ENCODE measurements at regions not wholly inside any gene's neighbourhood (a gene's known extent, or its start where the extent isn't known, plus 50 kb on each side); places are given as distances from the start of the nearest gene placed in this dataset.

- DNase-seq, result no peak
These were observed 150.2 kb upstream of the GSE1 start for GRCh38 chr16:85462714-85463611.

DNA sequence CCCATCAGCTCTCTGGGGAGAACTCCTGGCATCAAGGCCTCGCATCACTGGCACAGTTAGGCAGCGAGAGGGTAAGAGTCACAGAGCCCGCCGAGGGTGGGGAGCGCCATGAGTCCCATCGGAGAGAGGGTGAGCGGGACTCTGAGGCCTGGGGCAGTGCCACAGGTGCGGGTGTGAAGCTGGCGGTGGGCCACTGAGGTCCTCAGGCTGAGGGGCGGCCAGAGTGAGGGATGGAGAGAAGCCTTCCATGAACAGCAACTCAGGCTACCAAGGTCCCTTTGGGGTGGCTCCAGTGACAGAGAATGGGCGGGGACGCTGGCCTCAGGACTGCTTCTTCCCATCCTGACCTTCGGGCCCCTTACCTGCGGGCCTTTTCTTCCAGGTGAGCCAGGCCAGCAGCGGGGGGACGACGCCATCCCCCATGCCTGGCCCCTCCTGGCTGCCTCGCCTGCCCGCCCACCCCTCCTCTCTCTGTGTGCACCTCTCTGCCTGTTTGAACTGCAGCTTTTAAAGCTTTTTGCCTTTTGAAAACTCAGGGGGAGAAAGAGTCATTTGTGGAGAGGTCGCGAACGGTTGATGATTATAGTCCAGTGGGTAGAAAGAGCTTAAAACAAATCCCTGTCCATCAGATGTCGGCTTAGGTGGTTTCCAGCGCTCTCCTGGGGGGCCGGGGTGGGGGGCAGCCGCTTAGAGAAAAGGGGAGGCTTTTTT, 149.3 kb upstream of the GSE1 start:
- DNase-seq, result no peak

DNA sequence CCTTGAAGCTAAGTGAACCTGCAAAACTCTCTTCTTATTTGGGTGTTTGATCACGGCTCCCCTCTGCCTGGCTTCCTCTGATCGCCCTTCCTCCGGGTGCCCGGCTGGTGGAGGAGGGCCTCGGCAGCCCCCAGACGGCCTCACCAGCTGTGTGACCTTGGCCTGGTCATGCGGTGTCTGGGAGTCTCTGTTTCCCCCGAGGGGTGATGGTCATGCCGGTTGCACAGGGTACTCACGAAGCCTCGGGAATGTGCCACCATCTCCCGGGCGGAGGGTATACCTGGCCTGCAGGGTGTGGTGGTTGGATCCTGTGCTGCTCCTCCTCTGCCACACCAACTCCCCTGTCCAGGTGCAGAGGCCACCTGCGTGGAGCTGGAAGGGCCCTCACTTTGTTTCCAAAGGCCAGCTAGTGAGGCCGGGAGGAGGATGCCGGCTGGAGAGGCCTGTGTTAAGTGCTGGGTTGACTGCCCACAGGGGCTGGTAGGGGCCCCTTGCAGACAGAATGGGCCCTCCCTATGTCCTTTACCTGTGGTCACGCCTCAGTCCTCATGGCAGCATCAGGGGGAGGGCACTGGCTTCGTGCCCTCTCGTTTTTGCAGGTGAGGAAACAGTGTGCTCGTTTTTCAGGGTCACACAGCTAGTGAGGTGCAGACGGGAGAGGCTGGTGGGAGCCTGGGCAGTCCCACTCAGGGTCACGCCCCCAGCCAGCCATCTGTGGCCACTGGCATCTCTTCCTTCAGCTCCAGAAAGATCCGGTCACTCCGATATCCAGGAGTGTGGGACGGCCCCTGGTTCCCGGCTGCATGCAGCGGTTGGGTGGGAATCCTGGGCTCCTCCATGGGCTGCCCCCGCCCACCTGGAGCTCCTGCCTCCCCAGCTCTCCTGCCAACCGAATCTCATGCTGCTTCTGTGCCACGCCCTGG, 148.5 kb upstream of the GSE1 start:
- DNase-seq, result no peak

DNA sequence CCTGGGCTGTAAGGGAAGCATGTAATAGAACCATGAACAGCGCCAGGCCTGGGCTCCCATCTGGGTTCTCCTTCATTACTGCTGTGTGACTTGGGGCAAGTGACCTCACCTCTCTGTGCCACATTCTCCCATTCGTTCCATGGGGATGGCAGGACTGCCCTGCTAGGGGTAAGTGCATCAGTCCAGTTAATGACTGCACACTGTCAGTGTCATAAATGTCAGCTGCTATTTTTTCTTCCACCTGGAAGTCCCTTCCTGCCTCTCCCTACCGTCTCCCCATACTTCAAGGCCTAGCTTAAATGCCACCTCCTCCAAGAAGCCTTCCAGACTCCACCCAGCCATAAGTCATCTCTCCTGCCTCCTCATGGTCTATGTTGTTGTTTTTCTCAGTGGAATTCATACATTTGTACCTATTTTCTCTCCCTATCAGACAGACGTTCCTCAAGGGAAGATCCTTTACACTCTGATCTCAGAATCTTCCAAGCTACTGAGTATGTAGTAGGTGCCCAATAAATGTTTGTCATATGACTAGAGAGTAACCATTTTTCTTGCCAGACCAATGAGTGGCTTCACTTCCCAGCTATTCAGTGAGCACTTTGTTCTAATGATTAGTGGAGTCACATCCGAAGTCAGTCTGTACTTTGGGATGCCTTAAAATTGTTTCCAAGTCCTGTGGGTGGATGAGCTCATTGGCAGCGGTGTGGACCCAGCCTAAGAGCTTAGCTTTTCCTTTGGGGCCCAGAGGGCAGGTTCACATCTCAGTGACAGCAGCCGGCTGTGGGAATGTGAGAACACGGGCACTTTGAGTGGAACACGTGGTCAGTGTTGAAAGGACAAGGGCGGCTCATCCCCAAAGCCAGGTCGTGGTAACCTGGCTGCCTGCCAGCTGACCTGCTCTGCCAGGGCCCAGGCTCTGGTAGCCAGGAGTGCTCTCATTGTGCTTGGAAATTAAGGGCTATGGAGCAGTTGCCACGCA, 147.5 kb upstream of the GSE1 start:
- no peak for DNase-seq

DNA sequence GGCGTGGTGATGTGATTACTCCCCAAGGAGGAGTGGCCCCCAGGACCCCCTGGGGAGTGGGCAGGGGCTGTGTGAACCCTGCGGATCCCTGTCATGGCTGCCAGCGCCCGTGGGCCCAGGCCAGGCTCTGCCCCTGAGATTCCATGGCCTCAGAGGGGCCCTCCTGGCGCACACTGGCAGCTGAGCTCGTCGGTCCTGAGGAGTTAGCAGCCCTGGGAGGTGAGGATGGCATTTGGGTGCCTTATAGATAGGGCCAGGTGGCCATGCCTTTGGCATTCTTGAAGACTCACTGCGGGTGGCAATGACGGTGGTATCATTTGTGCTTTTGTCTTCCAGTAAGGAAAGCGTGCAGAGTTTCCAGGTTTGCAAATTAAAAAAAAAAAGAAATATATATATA, 146.8 kb upstream of the GSE1 start:
- DNase-seq, result no peak

DNA sequence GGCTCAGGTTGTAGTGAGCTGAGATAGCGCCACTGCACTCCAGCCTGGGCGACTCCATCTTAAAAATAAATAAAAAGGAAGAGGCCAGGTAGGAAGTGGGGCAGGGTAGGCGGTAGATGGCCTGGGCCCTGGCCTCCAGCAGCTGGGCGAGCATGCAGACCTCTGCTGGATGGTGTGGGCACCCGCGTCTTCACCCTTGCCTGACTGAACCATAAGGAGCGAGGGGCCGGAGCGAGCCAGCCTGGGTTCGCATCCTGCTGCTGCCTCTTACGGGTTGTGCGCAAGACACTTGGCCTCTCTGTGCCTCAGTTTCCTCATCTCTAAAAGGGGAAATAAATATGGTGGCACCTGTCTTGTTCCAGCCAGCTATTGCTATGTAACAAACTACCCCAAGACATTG, 146.1 kb upstream of the GSE1 start:
- no peak for DNase-seq

- no peak for DNase-seq
These were observed 143.1 kb upstream of the GSE1 start for GRCh38 chr16:85469929-85470590.

GRCh38 chr16:85470873-85471272, 142.2 kb upstream of the GSE1 start:
- DNase-seq, result no peak

DNA sequence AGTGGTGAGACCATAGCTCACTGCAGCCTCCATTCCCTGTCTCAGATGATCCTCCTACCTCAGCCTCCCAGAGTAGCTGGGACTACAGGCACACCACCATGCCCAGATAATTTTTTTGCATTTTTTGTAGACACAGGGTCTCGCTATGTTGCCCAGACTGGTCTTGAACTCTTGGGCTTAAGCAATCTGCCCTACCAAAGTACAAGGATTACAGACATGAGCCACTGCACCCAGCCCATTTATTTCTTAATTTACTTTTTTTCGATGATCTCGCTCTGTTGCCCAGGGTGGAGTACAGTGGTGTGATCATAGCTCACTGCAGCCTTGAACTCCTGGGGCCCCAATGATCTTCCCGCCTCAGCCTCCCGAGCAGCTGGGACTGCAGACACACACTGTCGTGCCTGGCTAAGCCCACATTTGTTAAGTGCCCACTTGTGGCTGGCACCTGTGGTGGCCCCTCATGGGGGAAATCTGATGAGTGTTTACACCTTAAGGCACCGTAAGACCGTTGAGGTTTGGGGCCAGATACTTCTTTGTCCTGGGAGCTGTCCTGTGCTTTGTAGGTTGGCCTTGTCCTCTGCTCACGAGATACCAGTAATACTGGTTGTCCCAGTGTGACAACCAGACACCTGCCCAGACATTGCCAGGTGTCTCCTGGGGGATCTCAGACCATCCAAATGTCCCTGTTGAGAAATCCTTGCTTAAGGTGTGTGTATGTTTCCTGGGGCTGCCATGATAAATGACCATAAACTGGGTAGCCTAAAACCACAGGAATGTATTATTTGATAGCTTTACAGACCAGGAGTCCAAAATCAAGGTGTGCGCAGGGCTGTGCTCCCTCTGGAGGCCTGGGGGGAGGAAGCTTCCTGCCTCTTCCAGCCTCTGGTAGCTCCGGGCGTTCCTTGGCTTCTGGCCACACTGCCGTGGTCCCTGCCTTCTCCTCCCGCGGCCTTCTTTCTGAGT, 141.4 kb upstream of the GSE1 start:
- DNase-seq, result no peak

GRCh38 chr16:85472514-85472913, 140.6 kb upstream of the GSE1 start:
- DNase-seq, result no peak

GRCh38 chr16:85473323-85473722, 139.8 kb upstream of the GSE1 start:
- no peak for DNase-seq

GRCh38 chr16:85473909-85474620, 139.1 kb upstream of the GSE1 start:
- DNase-seq, result no peak

GRCh38 chr16:85474621-85475217, 138.4 kb upstream of the GSE1 start:
- no peak for DNase-seq

DNA sequence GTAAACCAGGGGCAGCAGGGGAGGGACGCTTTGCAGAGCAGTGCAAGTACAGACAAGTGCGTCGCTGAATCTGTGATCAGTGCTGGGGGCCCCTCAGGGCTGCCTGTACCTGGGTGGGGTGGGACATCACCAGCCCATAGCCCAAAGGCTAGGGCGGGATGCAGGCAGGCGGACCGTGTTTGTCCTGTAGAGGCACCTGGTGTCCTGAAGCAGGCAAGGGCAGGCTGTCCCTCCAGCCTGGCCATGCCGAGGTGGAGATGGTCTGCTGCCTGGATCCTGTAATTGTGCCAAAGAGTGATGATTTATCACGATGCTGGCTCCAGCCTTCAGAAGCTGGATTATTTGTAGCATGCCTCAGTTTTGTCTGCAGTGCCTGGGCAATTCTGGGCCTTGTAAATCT, 137.9 kb upstream of the GSE1 start:
- DNase-seq, result no peak

DNA sequence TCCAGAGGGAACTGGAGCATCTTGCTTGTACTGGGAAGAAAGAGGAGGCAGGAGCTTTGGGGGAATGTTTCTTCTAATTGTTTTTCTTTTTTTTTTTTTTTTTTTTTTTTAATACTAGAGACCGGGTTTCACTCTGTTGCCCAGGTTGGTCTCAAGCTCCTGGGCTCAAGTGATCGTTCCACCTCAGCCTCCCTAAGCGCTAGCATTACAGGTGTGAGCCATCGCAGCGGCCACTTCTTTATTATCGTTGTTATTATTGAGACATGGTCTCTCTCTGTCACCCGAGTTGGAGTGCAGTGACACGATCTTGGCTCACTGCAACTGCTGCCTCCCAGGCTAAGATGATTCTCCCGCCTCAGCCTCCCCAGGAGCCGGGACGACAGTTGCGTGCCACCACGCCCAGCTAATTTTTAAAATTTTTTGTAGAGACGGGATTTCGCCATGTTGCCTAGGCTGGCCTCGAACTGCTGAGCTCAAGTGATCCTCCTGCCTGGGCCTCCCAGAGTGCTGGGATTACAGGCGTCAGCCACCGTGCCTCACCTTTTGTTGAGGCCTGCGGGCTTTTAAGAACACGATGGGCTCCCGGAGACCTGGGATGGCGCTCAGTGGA, 137.3 kb upstream of the GSE1 start:
- no peak for DNase-seq

GRCh38 chr16:85476389-85476788, 136.7 kb upstream of the GSE1 start:
- no peak for DNase-seq

- no peak for DNase-seq
These were observed 135.2 kb upstream of the GSE1 start for GRCh38 chr16:85477801-85478363.
